H1 (cell line): ENCODE measurements at regions not wholly inside any gene's neighbourhood (a gene's known extent, or its start where the extent isn't known, plus 50 kb on each side); places are given as distances from the start of the nearest gene placed in this dataset.
A peak's percentile ranks its signal among the peaks of the same experiment; 100 is the strongest.

ENCODE experiments used
- CTCF ChIA-PET: fragments of 300-600 bp; sonication (Branson Sonifier 250); formaldehyde crosslinking; loops from one replicate; lab custom pipeline; 2021; ENCODE audit not compliant: partially characterized antibody; lab: Charles Lee
- POLR2A ChIA-PET: fragments of 300-600 bp; sonication (Branson Sonifier 250); formaldehyde crosslinking; loops from one replicate; lab custom pipeline; 2021; ENCODE audit warnings: inconsistent platforms; ENCODE audit not compliant: partially characterized antibody; lab: Charles Lee
- DNase-seq, 2 experiments: peaks; one replicate each; pipeline versions ENCODE4 v3.0.0 to v3.0.0-alpha.2; 2010 to 2022; ENCODE audit warnings: low spot score in 2 of 2, low read depth in 1 of 2, mixed read lengths in 1 of 2
- FAIRE-seq: peaks from 2 replicates; lab custom pipeline; 2011; peaks lifted over from hg19 to GRCh38; lab: Jason Lieb, UNC
- H2AFZ ChIP-seq: 2 replicates; pipeline ENCODE4 v1.8.1; 2012; ENCODE audit warnings: low read length, inconsistent platforms
- H2AK5ac ChIP-seq: 2 replicates; pipeline ENCODE4 v1.6.1; 2013; ENCODE audit warnings: low read depth, low read length
- H2BK120ac ChIP-seq: replicated peaks from 2 replicates; pipeline ENCODE3; 2013; ENCODE audit warnings: low read depth, low read length, inconsistent platforms
- H2BK12ac ChIP-seq: 2 replicates; pipeline ENCODE4 v1.6.1; 2013; ENCODE audit warnings: low read depth, low read length
- H2BK15ac ChIP-seq: 2 replicates; pipeline ENCODE4 v1.6.1; 2013; ENCODE audit warnings: low read length
- H2BK20ac ChIP-seq: 2 replicates; pipeline ENCODE4 v1.6.1; 2013; ENCODE audit warnings: low read length
- H2BK5ac ChIP-seq: 2 replicates; pipeline ENCODE4 v1.6.1; 2013; ENCODE audit warnings: low read depth, low read length
- H3K14ac ChIP-seq: 2 replicates; pipeline ENCODE4 v1.6.1; 2013; ENCODE audit warnings: inconsistent platforms; ENCODE audit not compliant: insufficient read length
- H3K18ac ChIP-seq: 2 replicates; pipeline ENCODE4 v1.6.1; 2013; ENCODE audit warnings: low read length; ENCODE audit errors: extremely low read depth
- H3K23ac ChIP-seq: 2 replicates; pipeline ENCODE4 v1.6.1; 2013; ENCODE audit warnings: inconsistent platforms; ENCODE audit not compliant: insufficient read length
- H3K23me2 ChIP-seq: 2 replicates; pipeline ENCODE4 v1.6.1; 2013; ENCODE audit warnings: low read depth, low read length
- H3K27ac ChIP-seq: 2 replicates; pipeline ENCODE4 v1.6.1; 2011; ENCODE audit warnings: low read depth, low read length, inconsistent platforms
- H3K27me3 ChIP-seq, 4 experiments: replicated peaks in 1 of 4; 1 replicate in 1 of 4; 2 replicates in 3 of 4; pipeline versions ENCODE4 v1.6.1 to v1.8.1; 2011 to 2013; ENCODE audit warnings: low read length in 3 of 4, mild to moderate bottlenecking in 3 of 4, inconsistent platforms in 2 of 4, mixed read lengths in 2 of 4, moderate library complexity in 1 of 4; ENCODE audit not compliant: control insufficient read depth in 3 of 4, insufficient read depth in 3 of 4; ENCODE audit errors: extremely low read depth in 1 of 4
- H3K36me3 ChIP-seq, 4 experiments: 2 replicates each; pipeline versions ENCODE4 v1.6.1 to v1.8.1; 2011 to 2013; ENCODE audit warnings: mild to moderate bottlenecking in 4 of 4, low read length in 3 of 4, moderate library complexity in 2 of 4, control low read depth in 1 of 4, inconsistent platforms in 1 of 4; ENCODE audit not compliant: insufficient read depth in 4 of 4, control insufficient read depth in 2 of 4
- H3K4ac ChIP-seq: replicated peaks from 2 replicates; pipeline ENCODE3; 2013; ENCODE audit warnings: low read length, low read depth, mixed read lengths, inconsistent platforms; ENCODE audit not compliant: insufficient read length
- H3K4me1 ChIP-seq, 4 experiments: replicated peaks in 1 of 4; 1 replicate in 1 of 4; 2 replicates in 3 of 4; pipeline versions ENCODE4 v1.6.1 to v1.8.1; 2011 to 2013; ENCODE audit warnings: low read length in 3 of 4, inconsistent platforms in 2 of 4, mixed read lengths in 1 of 4; ENCODE audit not compliant: insufficient read depth in 4 of 4, control insufficient read depth in 3 of 4
- H3K4me2 ChIP-seq, 2 experiments: 2 replicates each; pipeline versions ENCODE4 v1.6.1 to v1.8.1; 2011 to 2013; ENCODE audit warnings: low read depth in 2 of 2, low read length in 2 of 2, control low read depth in 1 of 2, inconsistent platforms in 1 of 2, mild to moderate bottlenecking in 1 of 2; ENCODE audit not compliant: insufficient read depth in 1 of 2
- H3K4me3 ChIP-seq, 4 experiments: fragments of 200-600, 300-600 bp in 1 of 4; sonication (generic), shearing (Covaris generic), sonication (Bioruptor Twin) in 1 of 4; 2 replicates each; pipeline versions ENCODE4 v1.5.1 to v1.8.1; 2011 to 2016; ENCODE audit warnings: low read length in 4 of 4, low read depth in 3 of 4, control low read depth in 2 of 4, inconsistent platforms in 2 of 4, mild to moderate bottlenecking in 2 of 4, mixed read lengths in 1 of 4, moderate library complexity in 1 of 4; ENCODE audit not compliant: insufficient read depth in 2 of 4; ENCODE audit errors: extremely low read depth in 1 of 4
- H3K56ac ChIP-seq: replicated peaks from 2 replicates; pipeline ENCODE3; 2013; ENCODE audit warnings: low read depth, mild to moderate bottlenecking, mixed read lengths, low read length, inconsistent platforms; ENCODE audit not compliant: insufficient read length
- H3K79me1 ChIP-seq: 2 replicates; pipeline ENCODE4 v1.6.1; 2013; ENCODE audit warnings: low read depth, low read length, control low read depth
- H3K79me2 ChIP-seq, 2 experiments: 2 replicates each; pipeline versions ENCODE4 v1.6.1 to v1.8.1; 2012 to 2013; ENCODE audit warnings: low read length in 2 of 2, mild to moderate bottlenecking in 2 of 2, inconsistent platforms in 1 of 2; ENCODE audit not compliant: insufficient read depth in 2 of 2, control insufficient read depth in 1 of 2
- H3K9ac ChIP-seq, 4 experiments: replicated peaks in 1 of 4; 1 replicate in 1 of 4; 2 replicates in 3 of 4; pipeline versions ENCODE4 v1.6.1 to v1.8.1; 2011 to 2013; ENCODE audit warnings: low read depth in 3 of 4, low read length in 3 of 4, control low read depth in 2 of 4, mild to moderate bottlenecking in 2 of 4, moderate library complexity in 2 of 4, inconsistent platforms in 1 of 4; ENCODE audit errors: extremely low read depth in 1 of 4
- H3K9me3 ChIP-seq, 2 experiments: 2 replicates each; pipeline versions ENCODE4 v1.6.1 to v1.8.1; 2012 to 2013; ENCODE audit warnings: mild to moderate bottlenecking in 2 of 2, moderate library complexity in 2 of 2, control low read depth in 1 of 2, inconsistent platforms in 1 of 2, low read depth in 1 of 2, low read length in 1 of 2, mixed read lengths in 1 of 2; ENCODE audit not compliant: insufficient read depth in 2 of 2
- H4K20me1 ChIP-seq, 2 experiments: replicated peaks in 1 of 2; 2 replicates each; pipeline versions ENCODE3 to v1.8.1; 2011 to 2013; ENCODE audit warnings: inconsistent platforms in 2 of 2, low read length in 2 of 2, mild to moderate bottlenecking in 1 of 2; ENCODE audit not compliant: insufficient read depth in 2 of 2, control insufficient read depth in 1 of 2
- H4K5ac ChIP-seq: 2 replicates; pipeline ENCODE4 v1.6.1; 2013; ENCODE audit warnings: low read length, low read depth, mixed read lengths, inconsistent platforms; ENCODE audit not compliant: insufficient read length
- H4K8ac ChIP-seq: 2 replicates; pipeline ENCODE4 v1.8.0; 2013; ENCODE audit warnings: mild to moderate bottlenecking, moderate library complexity, low read length, inconsistent platforms; ENCODE audit not compliant: insufficient read depth; ENCODE audit errors: extremely low read depth
- H4K91ac ChIP-seq: replicated peaks from 2 replicates; pipeline ENCODE3; 2013; ENCODE audit warnings: low read length, mixed read lengths, inconsistent platforms; ENCODE audit not compliant: insufficient read length
- CEBPB ChIP-seq: IDR thresholded peaks from 2 replicates; pipeline ENCODE4 v1.6.1; 2012; ENCODE audit warnings: low read depth, low read length
- TEAD4 ChIP-seq: IDR thresholded peaks from 2 replicates; pipeline ENCODE4 v1.6.1; 2012; ENCODE audit warnings: low read depth, low read length, inconsistent platforms, mixed read lengths

DNA sequence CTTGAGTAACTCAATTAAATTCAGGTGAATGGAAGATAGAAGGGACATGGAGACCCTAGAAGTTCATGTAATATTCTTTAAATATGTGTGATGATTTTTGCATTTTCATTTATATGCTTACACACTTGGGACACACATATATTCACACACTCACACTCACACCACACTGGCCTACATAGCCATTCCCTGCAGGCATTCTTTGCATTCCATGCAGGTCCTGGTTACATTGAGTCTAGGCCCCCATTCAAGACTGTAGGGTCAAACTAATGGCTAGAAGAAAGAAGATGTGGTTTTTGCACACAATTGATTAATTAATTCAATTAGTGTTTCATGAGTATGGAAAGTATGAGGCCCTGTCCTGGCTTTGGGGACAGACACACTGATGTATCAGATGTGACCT, 249.4 kb downstream of the HNMT start:
- Histone ChIP-seq H2BK20ac (no peak overlapping the region), H3K4me3 (no peak overlapping the region), H3K9ac (no peak overlapping the region), H3K18ac (no peak overlapping the region), H2BK12ac (no peak overlapping the region), H3K56ac (no peak overlapping the region), H2AFZ (no peak overlapping the region), H4K20me1 (no peaks in the 10 kb centered on the region), H4K5ac (no peak overlapping the region), H3K79me2 (no peaks in the 10 kb centered on the region), H3K14ac (no peak overlapping the region), H3K4ac (no peak overlapping the region), H3K4me2 (no peak overlapping the region), H3K79me1 (no peaks in the 10 kb centered on the region; the same call in 1 of the 2 replicates), H3K4me1 (no peaks in the 10 kb centered on the region; a peak in 1 of 7 replicates), H2BK5ac (no peak overlapping the region), H4K91ac (no peak overlapping the region), H3K23me2 (no peaks in the 10 kb centered on the region), H3K27ac (no peak overlapping the region), H4K8ac (no peak overlapping the region), H3K36me3 (no peaks in the 10 kb centered on the region), H2AK5ac (no peak overlapping the region), H2BK15ac (no peak overlapping the region), H3K27me3 (peaks cover 0 to 2% (median 0%) of the 10 kb centered on the region in 4 experiments; a peak in 1 of 7 replicates), H2BK120ac (no peak overlapping the region), H3K23ac (no peak overlapping the region), H3K9me3 (no peaks in the 10 kb centered on the region)
- TF ChIP-seq CEBPB (no peak), TEAD4 (peak; percentile 92)
- DNase-seq = no peak
- ChIA-PET POLR2A (no interaction called here), CTCF (no interaction called here)
- FAIRE-seq = no peak
